HepG2 (cell line): ENCODE measurements at regions not wholly inside any gene's neighbourhood (a gene's known extent, or its start where the extent isn't known, plus 50 kb on each side); places are given as distances from the start of the nearest gene placed in this dataset.

Experiments used
- ATAC-seq: fragments of 200-7000 bp; cut with Tn5 transposase; 3 replicates; pipeline ENCODE4 v1.9.1; 2020; ENCODE audit warnings: mild to moderate bottlenecking, moderate library complexity
- BruUV-seq: library from RNA; stranded (reverse); fragments of 400-500 nt; replicated peaks from 2 replicates; lab custom pipeline; 2021; lab: Mats Ljungman, UMichigan
- CTCF ChIA-PET: fragments of 300-600 bp; formaldehyde crosslinking; extraction: SDS; loops from one replicate; lab custom pipeline; 2021; ENCODE audit warnings: low total read pairs, inconsistent platforms, low intra/inter-chr PET ratio; lab: Yijun Ruan, JAX
- POLR2A ChIA-PET: fragments of 350-600 bp; sonication (Branson Sonifier 250); formaldehyde crosslinking; loops from one replicate; lab custom pipeline; 2020; ENCODE audit warnings: antibody characterized with exemption, inconsistent platforms; lab: Yijun Ruan, JAX
- DNase-seq: peaks from one replicate; pipeline ENCODE4 v3.0.0-alpha.2; 2015; ENCODE audit warnings: low spot score
- FAIRE-seq: peaks from 3 replicates; lab custom pipeline; 2011; peaks lifted over from hg19 to GRCh38; lab: Jason Lieb, UNC
- H2AFZ ChIP-seq: one replicate; pipeline ENCODE4 v1.6.1; 2011; ENCODE audit warnings: low read length, inconsistent platforms
- H3K27ac ChIP-seq: fragments of 300-600 bp; 3 replicates; pipeline ENCODE4 v1.8.0; 2011; ENCODE audit warnings: mixed run types, mild to moderate bottlenecking, mixed read lengths, low read length, inconsistent platforms; ENCODE audit not compliant: insufficient read depth; ENCODE audit errors: extremely low read length
- H3K27me3 ChIP-seq, 2 experiments: fragments of 200-600 bp in 1 of 2; 2 replicates in 1 of 2; 3 replicates in 1 of 2; pipeline versions ENCODE4 v1.6.0 to v1.8.0; 2011; ENCODE audit warnings: low read length in 2 of 2, mild to moderate bottlenecking in 2 of 2, moderate library complexity in 2 of 2, inconsistent platforms in 1 of 2; ENCODE audit not compliant: insufficient read depth in 2 of 2, control insufficient read depth in 1 of 2
- H3K36me3 ChIP-seq, 2 experiments: fragments of 200-600 bp in 1 of 2; replicated peaks in 1 of 2; 2 replicates in 1 of 2; 3 replicates in 1 of 2; pipeline versions ENCODE4 v1.5.1 to v1.8.0; 2011; ENCODE audit warnings: low read length in 2 of 2, inconsistent platforms in 1 of 2; ENCODE audit not compliant: insufficient read depth in 2 of 2, control insufficient read depth in 1 of 2
- H3K4me1 ChIP-seq: 2 replicates; pipeline ENCODE4 v1.5.1; 2012; ENCODE audit warnings: low read length, inconsistent platforms; ENCODE audit not compliant: insufficient read depth
- H3K4me2 ChIP-seq: 2 replicates; pipeline ENCODE4 v1.6.0; 2011; ENCODE audit warnings: low read depth, low read length, inconsistent platforms
- H3K4me3 ChIP-seq, 3 experiments: fragments of 200-600 bp in 1 of 3; sonication (generic), shearing (Covaris generic) in 1 of 3; replicated peaks in 1 of 3; 2 replicates each; pipeline ENCODE4 v1.5.1; 2011 to 2016; ENCODE audit warnings: low read length in 3 of 3, inconsistent platforms in 2 of 3, low read depth in 2 of 3, mild to moderate bottlenecking in 2 of 3, control low read depth in 1 of 3, mixed read lengths in 1 of 3; ENCODE audit not compliant: insufficient read depth in 1 of 3
- H3K79me2 ChIP-seq: one replicate; pipeline ENCODE4 v1.6.1; 2011; ENCODE audit warnings: low read length, inconsistent platforms; ENCODE audit not compliant: insufficient read depth
- H3K9ac ChIP-seq: 2 replicates; pipeline ENCODE4 v1.6.0; 2011; ENCODE audit warnings: mild to moderate bottlenecking, low read depth, low read length, inconsistent platforms; ENCODE audit not compliant: insufficient read depth
- H3K9me3 ChIP-seq: 2 replicates; pipeline ENCODE4 v1.5.1; 2012; ENCODE audit warnings: mild to moderate bottlenecking, low read length
- H4K20me1 ChIP-seq: 2 replicates; pipeline ENCODE4 v1.6.0; 2011; ENCODE audit warnings: inconsistent platforms, mild to moderate bottlenecking, low read length, moderate library complexity; ENCODE audit not compliant: insufficient read depth
- DMAP1 ChIP-seq: IDR thresholded peaks from 2 replicates; pipeline ENCODE4 v1.6.1; 2016
- IKZF4 ChIP-seq: sonication (generic); formaldehyde crosslinking; IDR thresholded peaks from 2 replicates; pipeline ENCODE4 v1.5.1; 2020; ENCODE audit warnings: borderline replicate concordance, mild to moderate bottlenecking, low read depth, missing genetic modification reagents; ENCODE audit errors: not compliant biosample characterization
- KDM5B ChIP-seq: sonication (generic); formaldehyde crosslinking; IDR thresholded peaks from 2 replicates; pipeline ENCODE4 v1.4.0; 2020; ENCODE audit warnings: missing genetic modification reagents, mild to moderate bottlenecking, borderline replicate concordance
- MAFK ChIP-seq, 2 experiments: IDR thresholded peaks in 1 of 2; conservative IDR thresholded peaks in 1 of 2; 2 replicates each; pipeline ENCODE4 v1.6.1; 2011; ENCODE audit warnings: improper control_type of control experiment in 2 of 2, low read length in 2 of 2
- MBNL3 ChIP-seq: fragments of 250-450 bp; sonication (Bioruptor Pico); conservative IDR thresholded peaks from 2 replicates; pipeline ENCODE4 v1.8.0; 2022; ENCODE audit warnings: mild to moderate bottlenecking, inconsistent platforms
- PCBP1 ChIP-seq: fragments of 200-400 bp; formaldehyde crosslinking; IDR thresholded peaks from 2 replicates; pipeline ENCODE4 v1.6.1; 2017; ENCODE audit warnings: mild to moderate bottlenecking, low read depth, low read length, borderline replicate concordance
- PRDM10 ChIP-seq: sonication (generic); formaldehyde crosslinking; IDR thresholded peaks from 2 replicates; pipeline ENCODE4 v1.4.0; 2020; ENCODE audit warnings: low read depth, missing genetic modification reagents
- SATB2 ChIP-seq: sonication (generic); formaldehyde crosslinking; IDR thresholded peaks from 2 replicates; pipeline ENCODE4 v1.5.0; 2020; ENCODE audit warnings: missing genetic modification reagents
- TBP ChIP-seq: sonication (generic); formaldehyde crosslinking; IDR thresholded peaks from 2 replicates; pipeline ENCODE4 v1.5.0; 2020; ENCODE audit warnings: missing genetic modification reagents
- TFAP4 ChIP-seq: sonication (generic); IDR thresholded peaks from 2 replicates; pipeline ENCODE4 v1.6.1; 2016; ENCODE audit warnings: low read depth, borderline replicate concordance
- YEATS2 ChIP-seq: sonication (generic); formaldehyde crosslinking; IDR thresholded peaks from 2 replicates; pipeline ENCODE4 v1.4.0; 2020; ENCODE audit warnings: missing genetic modification reagents, borderline replicate concordance
- ZBTB34 ChIP-seq: sonication (generic); formaldehyde crosslinking; IDR thresholded peaks from 2 replicates; pipeline ENCODE4 v1.8.0; 2022; ENCODE audit warnings: mild to moderate bottlenecking, missing genetic modification reagents
- ZFP90 ChIP-seq: sonication (generic); formaldehyde crosslinking; IDR thresholded peaks from 2 replicates; pipeline ENCODE4 v1.8.0; 2022; ENCODE audit warnings: missing genetic modification reagents, mild to moderate bottlenecking, inconsistent platforms, borderline replicate concordance
- ZNF362 ChIP-seq: sonication (generic); formaldehyde crosslinking; IDR thresholded peaks from 2 replicates; pipeline ENCODE4 v1.4.0; 2020; ENCODE audit warnings: missing genetic modification reagents, mild to moderate bottlenecking, borderline replicate concordance
- ZNF431 ChIP-seq: sonication (generic); formaldehyde crosslinking; IDR thresholded peaks from 2 replicates; pipeline ENCODE4 v1.9.0; 2022; ENCODE audit warnings: missing genetic modification reagents, low read depth, mild to moderate bottlenecking, borderline replicate concordance
- ZNF564 ChIP-seq: sonication (generic); formaldehyde crosslinking; IDR thresholded peaks from 2 replicates; pipeline ENCODE4 v1.8.1; 2023; ENCODE audit warnings: mild to moderate bottlenecking, missing genetic modification reagents
- ZNF775 ChIP-seq: sonication (generic); formaldehyde crosslinking; IDR thresholded peaks from 2 replicates; pipeline ENCODE4 v1.4.0; 2020; ENCODE audit warnings: missing genetic modification reagents, mild to moderate bottlenecking, moderate library complexity, borderline replicate concordance
- ZSCAN31 ChIP-seq: sonication (generic); formaldehyde crosslinking; IDR thresholded peaks from 2 replicates; pipeline ENCODE4 v1.5.0; 2020; ENCODE audit warnings: low read depth, mild to moderate bottlenecking, missing genetic modification reagents
- WGBS: methylation state at CpG from one replicate; pipeline ENCODE4 v1.1.6; 2017; ENCODE audit warnings: low lambda C conversion rate; 5-methylcytosine and 5-hydroxymethylcytosine counted together
- in situ Hi-C: cut with HindIII; loops from 2 replicates; pipeline ENCODE4 v1.10.0; 2017; ENCODE audit warnings: low pct_unique_long_range_greater_than_20kb; ENCODE audit not compliant: extremely low pct_ligation_motif_present
- intact Hi-C: fragments of 100-400 bp; cut with micrococcal nuclease; formaldehyde crosslinking; loops from one replicate; pipeline ENCODE4 v1.10.0; 2022; ENCODE audit not compliant: unreplicated experiment

GRCh38 chr7:84820481-84820880, 366.4 kb downstream of the SEMA3D start (continued):
- TF ChIP-seq DMAP1 (CRISPR knock-in tag) (no peak), ZNF362 (no peak), ZNF564 (CRISPR knock-in tag) (no peak), SATB2 (CRISPR knock-in tag) (no peak), MBNL3 (CRISPR knock-in tag) (no peak), ZBTB34 (CRISPR knock-in tag) (no peak)

- no peak overlapping the region for H3K27ac ChIP-seq
- 3% methylated on average over 1 of the region's 1 CpG for WGBS
- no peak overlapping the region for H3K4me3 ChIP-seq
- no peak overlapping the region for H3K9ac ChIP-seq
- H3K36me3 ChIP-seq, result no peaks in the 10 kb centered on the region
- intact Hi-C loops (no loop called here), in situ Hi-C loops (no loop called here)
- BruUV-seq, result no TSS peak
- ATAC-seq (no peak), FAIRE-seq (no peak), DNase-seq (no peak)
- POLR2A ChIA-PET, result no interaction called here
- H3K27me3 ChIP-seq, result no peaks in the 10 kb centered on the region
- no peaks in the 10 kb centered on the region for H3K79me2 ChIP-seq
- H3K4me2 ChIP-seq, result no peak overlapping the region
- no peaks in the 10 kb centered on the region for H4K20me1 ChIP-seq
- CTCF ChIA-PET, result no interaction called here
- no peaks in the 10 kb centered on the region for H3K9me3 ChIP-seq
- H3K4me1 ChIP-seq, result no peaks in the 10 kb centered on the region
- no peak overlapping the region for H2AFZ ChIP-seq
- no peak for TF ChIP-seq MAFK (conservative IDR thresholded peaks at IDR 0.05 in 1 of 2, IDR thresholded peaks at IDR 0.05 in 1 of 2; ENCODE audit: low read length in 2 of 2)
- no peak for TF ChIP-seq TBP (CRISPR knock-in tag)
- no peak for TF ChIP-seq ZNF431 (CRISPR knock-in tag)
- TF ChIP-seq YEATS2 (CRISPR knock-in tag), result no peak
- TF ChIP-seq ZFP90 (CRISPR knock-in tag), result no peak
- no peak for TF ChIP-seq TFAP4
- no peak for TF ChIP-seq PCBP1
- TF ChIP-seq ZNF775, result no peak
- no peak for TF ChIP-seq PRDM10
- no peak for TF ChIP-seq IKZF4 (CRISPR knock-in tag)
- no peak for TF ChIP-seq KDM5B (CRISPR knock-in tag)
- no peak for TF ChIP-seq ZSCAN31 (CRISPR knock-in tag)
These were observed 369.8 kb downstream of the SEMA3D start for GRCh38 chr7:84817016-84817415.
